HG03066 (cell line): ENCODE measurements at regions not wholly inside any gene's neighbourhood (a gene's known extent, or its start where the extent isn't known, plus 50 kb on each side); places are given as distances from the start of the nearest gene placed in this dataset.

ENCODE experiments used
- ATAC-seq: cut with Tn5 transposase; IDR thresholded peaks from one replicate; pipeline ENCODE4 v1.9.1; 2021; ENCODE audit warnings: low read depth; ENCODE audit not compliant: unreplicated experiment

- ATAC-seq, result no peak
These were observed 170.0 kb downstream of the SEC61B start for GRCh38 chr9:99391937-99392594.

GRCh38 chr9:99392986-99393385 is 170.9 kb downstream of the SEC61B start:
- no peak for ATAC-seq

GRCh38 chr9:99393993-99394392 is 171.9 kb downstream of the SEC61B start:
- no peak for ATAC-seq

GRCh38 chr9:99398241-99398640 is 176.2 kb downstream of the SEC61B start:
- ATAC-seq, result no peak

GRCh38 chr9:99399474-99399873 is 177.4 kb downstream of the SEC61B start:
- no peak for ATAC-seq

- ATAC-seq, result no peak
These were observed 178.2 kb downstream of the SEC61B start for GRCh38 chr9:99400184-99400731.

- no peak for ATAC-seq
These were observed 179.8 kb downstream of the SEC61B start for GRCh38 chr9:99401680-99402504.

GRCh38 chr9:99403371-99403770 is 181.3 kb downstream of the SEC61B start:
- no peak for ATAC-seq

- no peak for ATAC-seq
These were observed 183.3 kb downstream of the SEC61B start for GRCh38 chr9:99405359-99405758.

- no peak for ATAC-seq
These were observed 184.9 kb downstream of the SEC61B start for GRCh38 chr9:99406939-99407338.

GRCh38 chr9:99411068-99411467 is 189.0 kb downstream of the SEC61B start:
- no peak for ATAC-seq

- no peak for ATAC-seq
These were observed 189.5 kb downstream of the SEC61B start for GRCh38 chr9:99411479-99412115.

- no peak for ATAC-seq
These were observed 190.5 kb downstream of the SEC61B start for GRCh38 chr9:99412606-99413005.

- ATAC-seq, result no peak
These were observed 192.2 kb downstream of the SEC61B start for GRCh38 chr9:99414321-99414720.

- ATAC-seq, result no peak
These were observed 193.5 kb downstream of the SEC61B start for GRCh38 chr9:99415606-99416005.

- peak; percentile 76 for ATAC-seq
These were observed 193.9 kb downstream of the SEC61B start for GRCh38 chr9:99416007-99416406.

- no peak for ATAC-seq
These were observed 197.0 kb downstream of the SEC61B start for GRCh38 chr9:99419070-99419469.

- no peak for ATAC-seq
These were observed 199.3 kb downstream of the SEC61B start for GRCh38 chr9:99421369-99421768.

- no peak for ATAC-seq
These were observed 203.0 kb downstream of the SEC61B start for GRCh38 chr9:99425124-99425523.

GRCh38 chr9:99425923-99426842 is 204.1 kb downstream of the SEC61B start:
- no peak for ATAC-seq
